H1 (cell line): ENCODE measurements at regions not wholly inside any gene's neighbourhood (a gene's known extent, or its start where the extent isn't known, plus 50 kb on each side); places are given as distances from the start of the nearest gene placed in this dataset.

ENCODE experiments used
- CTBP2 ChIP-seq: IDR thresholded peaks from 2 replicates; pipeline ENCODE4 v1.7.0; 2011; ENCODE audit warnings: borderline replicate concordance, mild to moderate bottlenecking, moderate library complexity, mixed read lengths, low read length; ENCODE audit not compliant: insufficient read depth, insufficient read length
- HDAC6 ChIP-seq: IDR thresholded peaks from one replicate; pipeline ENCODE4 v1.7.1; 2012; ENCODE audit warnings: low read depth, mild to moderate bottlenecking, inconsistent platforms, low read length, moderate library complexity
- RAD21 ChIP-seq, 2 experiments: IDR thresholded peaks in 1 of 2; conservative IDR thresholded peaks in 1 of 2; 2 replicates each; pipeline ENCODE4 v1.6.1; 2011; ENCODE audit warnings: low read depth in 2 of 2, low read length in 2 of 2, improper control_type of control experiment in 1 of 2, inconsistent platforms in 1 of 2, mild to moderate bottlenecking in 1 of 2, moderate library complexity in 1 of 2
- RFX5 ChIP-seq: IDR thresholded peaks from 2 replicates; pipeline ENCODE4 v1.6.1; 2011; ENCODE audit warnings: low read depth, low read length, improper control_type of control experiment, borderline replicate concordance
- TAF1 ChIP-seq: IDR thresholded peaks from 2 replicates; pipeline ENCODE4 v1.6.1; 2011; ENCODE audit warnings: mild to moderate bottlenecking, low read depth, low read length

GRCh38 chr3:5762506-5762905, 575.0 kb downstream of the EDEM1 start (continued):
- TF ChIP-seq RAD21 (IDR thresholded peaks at IDR 0.05 in 1 of 2, conservative IDR thresholded peaks at IDR 0.05 in 1 of 2; ENCODE audit: low read depth in 2 of 2, low read length in 2 of 2) (no peak), CTBP2 (no peak), TAF1 (no peak), HDAC6 (no peak), RFX5 (no peak)
- TF ChIP-seq, all 59 proteins: peak for 0
